K562 (cell line): ENCODE measurements at regions not wholly inside any gene's neighbourhood (a gene's known extent, or its start where the extent isn't known, plus 50 kb on each side); places are given as distances from the start of the nearest gene placed in this dataset.

Experiments
- ATAC-seq: fragments of 200-7000 bp; cut with Tn5 transposase; 3 replicates; pipeline ENCODE4 v1.9.1; 2020; ENCODE audit warnings: moderate library complexity
- BruUV-seq: library from RNA; stranded (reverse); fragments of 400-500 nt; replicated peaks from 2 replicates; lab custom pipeline; 2021; lab: Mats Ljungman, UMichigan
- CTCF ChIA-PET: fragments of 300-600 bp; formaldehyde crosslinking; extraction: SDS; loops from one replicate; lab custom pipeline; 2021; ENCODE audit warnings: low intra/inter-chr PET ratio; lab: Yijun Ruan, JAX
- POLR2A ChIA-PET: fragments of 300-600, 350-650 bp; sonication (Branson Sonifier 250); formaldehyde crosslinking; extraction: SDS; loops from one replicate; lab custom pipeline; 2021; ENCODE audit warnings: antibody characterized with exemption, inconsistent platforms; lab: Yijun Ruan, JAX
- DNase-seq, 4 experiments: peaks; one replicate each; pipeline versions ENCODE4 v3.0.0 to v3.0.0-alpha.2; 2011 to 2018; ENCODE audit warnings: low spot score in 3 of 4, mixed read lengths in 3 of 4; ENCODE audit errors: extremely low read depth in 1 of 4
- FAIRE-seq: peaks from 2 replicates; lab custom pipeline; 2011; peaks lifted over from hg19 to GRCh38; lab: Jason Lieb, UNC
- H2AFZ ChIP-seq: 2 replicates; pipeline ENCODE4 v1.6.0; 2011; ENCODE audit warnings: low read depth, low read length, control low read depth, inconsistent platforms
- H3K27ac ChIP-seq: fragments of 200-600 bp; 3 replicates; pipeline ENCODE4 v1.8.0; 2011; ENCODE audit warnings: low read depth, mild to moderate bottlenecking, control low read depth, inconsistent platforms, low read length, moderate library complexity, mixed read lengths; ENCODE audit errors: extremely low read depth
- H3K27me3 ChIP-seq, 2 experiments: fragments of 300-600 bp in 1 of 2; 2 replicates in 1 of 2; 3 replicates in 1 of 2; pipeline versions ENCODE4 v1.6.0 to v1.8.0; 2011; ENCODE audit warnings: inconsistent platforms in 2 of 2, low read length in 2 of 2, mild to moderate bottlenecking in 1 of 2, mixed read lengths in 1 of 2, moderate library complexity in 1 of 2; ENCODE audit not compliant: control insufficient read depth in 2 of 2, insufficient read depth in 2 of 2
- H3K36me3 ChIP-seq: fragments of 300-600 bp; 3 replicates; pipeline ENCODE4 v1.8.0; 2011; ENCODE audit warnings: mild to moderate bottlenecking, low read length, inconsistent platforms; ENCODE audit not compliant: control insufficient read depth, insufficient read depth
- H3K4me1 ChIP-seq, 2 experiments: fragments of 200-600 bp in 1 of 2; replicated peaks in 1 of 2; 2 replicates in 1 of 2; 3 replicates in 1 of 2; pipeline versions ENCODE4 v1.5.1 to v1.8.0; 2011; ENCODE audit warnings: inconsistent platforms in 2 of 2, low read length in 2 of 2, mild to moderate bottlenecking in 1 of 2, mixed read lengths in 1 of 2, moderate library complexity in 1 of 2; ENCODE audit not compliant: control insufficient read depth in 2 of 2, insufficient read depth in 2 of 2
- H3K4me2 ChIP-seq: 2 replicates; pipeline ENCODE4 v1.6.1; 2011; ENCODE audit warnings: low read length, control low read depth, inconsistent platforms, mixed read lengths; ENCODE audit not compliant: insufficient read depth
- H3K4me3 ChIP-seq: fragments of 200-600 bp; sonication (generic), shearing (Covaris generic); 2 replicates; pipeline ENCODE4 v1.5.1; 2016; ENCODE audit warnings: control low read depth, inconsistent platforms
- H3K79me2 ChIP-seq: fragments of 200-600 bp; 3 replicates; pipeline ENCODE4 v1.8.0; 2011; ENCODE audit warnings: low read length, inconsistent platforms; ENCODE audit not compliant: control insufficient read depth, insufficient read depth
- H3K9ac ChIP-seq, 2 experiments: 2 replicates each; pipeline versions ENCODE4 v1.6.0 to v1.6.1; 2011; ENCODE audit warnings: low read depth in 2 of 2, low read length in 2 of 2, control low read depth in 1 of 2, inconsistent platforms in 1 of 2, mild to moderate bottlenecking in 1 of 2, mixed read lengths in 1 of 2; ENCODE audit not compliant: insufficient read depth in 1 of 2
- H3K9me1 ChIP-seq: one replicate; pipeline ENCODE4 v1.6.0; 2011; ENCODE audit warnings: inconsistent platforms, mild to moderate bottlenecking, low read length, moderate library complexity; ENCODE audit not compliant: control insufficient read depth, insufficient read depth
- H3K9me3 ChIP-seq: replicated peaks from 2 replicates; pipeline ENCODE4 v1.5.1; 2011; ENCODE audit warnings: low read depth, low read length, inconsistent platforms; ENCODE audit not compliant: control insufficient read depth, insufficient read depth
- H4K20me1 ChIP-seq: replicated peaks from 2 replicates; pipeline ENCODE4 v1.6.1; 2011; ENCODE audit warnings: low read length, inconsistent platforms, mixed read lengths; ENCODE audit not compliant: control insufficient read depth, insufficient read depth
- ADNP ChIP-seq: fragments of 200-800 bp; sonication (Bioruptor generic); IDR thresholded peaks from 2 replicates; pipeline ENCODE4 v1.6.1; 2016; ENCODE audit warnings: missing genetic modification characterization, missing compliant biosample characterization
- C11orf30 ChIP-seq: fragments of 450-650 bp; IDR thresholded peaks from 2 replicates; pipeline ENCODE4 v1.6.1; 2016; ENCODE audit warnings: low read depth, mild to moderate bottlenecking
- CREM ChIP-seq: IDR thresholded peaks from 2 replicates; pipeline ENCODE4 v1.6.1; 2014; ENCODE audit warnings: antibody characterized with exemption, low read depth
- E2F3 ChIP-seq: fragments of 250-450 bp; sonication (Bioruptor Pico); IDR thresholded peaks from 2 replicates; pipeline ENCODE4 v1.4.0; 2020; ENCODE audit warnings: mild to moderate bottlenecking
- PHB2 ChIP-seq: fragments of 450-650 bp; IDR thresholded peaks from 2 replicates; pipeline ENCODE4 v1.6.1; 2017; ENCODE audit warnings: low read depth
- RAD51 ChIP-seq: fragments of 450-650 bp; IDR thresholded peaks from 2 replicates; pipeline ENCODE4 v1.7.1; 2016; ENCODE audit warnings: low read depth, mild to moderate bottlenecking, borderline replicate concordance
- SLC30A9 ChIP-seq: fragments of 250-450 bp; sonication (Bioruptor Pico); IDR thresholded peaks from 2 replicates; pipeline ENCODE4 v1.8.0; 2022; ENCODE audit warnings: mild to moderate bottlenecking, moderate library complexity
- ZBTB43 ChIP-seq: sonication (generic); formaldehyde crosslinking; IDR thresholded peaks from 2 replicates; pipeline ENCODE4 v1.8.0; 2023; ENCODE audit warnings: mild to moderate bottlenecking, missing genetic modification reagents
- ZNF717 ChIP-seq: fragments of 250-450 bp; sonication (Bioruptor Pico); IDR thresholded peaks from 2 replicates; pipeline ENCODE4 v1.5.0; 2021
- WGBS: fragments of 100-300 bp; shearing (Covaris generic); methylation state at CpG from one replicate; pipeline ENCODE4 v1.1.6; 2016; ENCODE audit warnings: low coverage, mixed read lengths; ENCODE audit not compliant: insufficient coverage; ENCODE audit errors: missing lambda C conversion rate; 5-methylcytosine and 5-hydroxymethylcytosine counted together
- in situ Hi-C: fragments of 300-500 bp; cut with MboI; formaldehyde crosslinking; loops from 4 replicates; pipeline ENCODE4 v1.15.0; 2018; ENCODE audit warnings: inconsistent platforms, mixed read lengths
- intact Hi-C: fragments of 100-400 bp; cut with micrococcal nuclease; formaldehyde crosslinking; loops from 2 replicates; pipeline ENCODE4 v1.14.2; 2022

DNA sequence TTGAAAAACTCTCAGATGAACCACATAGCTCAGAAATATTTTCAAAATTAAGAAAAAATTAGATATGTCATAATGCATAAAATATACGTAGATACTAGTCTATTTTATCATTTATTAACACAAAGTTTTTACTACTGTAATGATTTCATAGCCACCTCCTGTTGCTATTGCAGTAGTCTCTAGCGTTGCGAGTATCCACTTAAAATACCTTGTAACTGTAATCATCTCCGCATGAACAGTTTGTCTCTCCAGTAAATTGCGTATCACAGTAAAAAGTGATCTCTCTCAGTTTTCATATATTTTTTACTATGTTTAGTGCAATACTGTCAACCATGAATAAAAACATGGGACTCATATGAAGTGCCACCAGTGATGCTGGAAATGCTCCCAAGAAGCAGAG lies 417.9 kb upstream of the ZNF462 start:
- ChIA-PET POLR2A (no interaction called here), CTCF (no interaction called here)
- intact Hi-C loops (no loop called here), in situ Hi-C loops (no loop called here)
- Histone ChIP-seq H3K4me1 (no peaks in the 10 kb centered on the region), H3K9me1 (no peaks in the 10 kb centered on the region), H2AFZ (no peak overlapping the region), H3K4me2 (no peak overlapping the region), H3K9me3 (no peaks in the 10 kb centered on the region), H3K4me3 (no peak overlapping the region), H3K27ac (no peak overlapping the region), H3K27me3 (no peaks in the 10 kb centered on the region), H3K36me3 (no peaks in the 10 kb centered on the region), H4K20me1 (no peaks in the 10 kb centered on the region), H3K9ac (no peak overlapping the region), H3K79me2 (no peaks in the 10 kb centered on the region)
- DNase-seq, result no peak
- ATAC-seq, result no peak
- TF ChIP-seq C11orf30 (no peak), ZBTB43 (no peak), SLC30A9 (no peak), CREM (no peak), ADNP (no peak), ZNF717 (CRISPR knock-in tag) (no peak), PHB2 (no peak), E2F3 (CRISPR knock-in tag) (no peak), RAD51 (no peak)
- FAIRE-seq, result no peak
- BruUV-seq, result no TSS peak
- WGBS, result 2% methylated on average over 5 of the region's 5 CpGs
